ENCODE measurements at regions not wholly inside any gene's neighbourhood (a gene's known extent, or its start where the extent isn't known, plus 50 kb on each side); places are given as distances from the start of the nearest gene placed in this dataset.

- ChIA-PET CTCF (interaction anchor here (1.5 to 1.9 kb wide), 2 partner anchors 8 to 13 kb away, joined by 3 to 6 read pairs; no protein-coding TSS in a partner anchor), POLR2A (no interaction called here)
- Histone ChIP-seq H3K36me3 (ENCODE audit: control insufficient read depth in 2 of 2, extremely low read depth in 1 of 2, insufficient read depth in 2 of 2, low read length in 2 of 2) (no peaks in the 10 kb centered on the region), H3K9ac (replicated peaks; ENCODE audit: extremely low read depth, insufficient read depth, low read length) (no peak overlapping the region), H3K4me1 (ENCODE audit: control insufficient read depth, extremely low read depth, insufficient read depth, low read length) (no peaks in the 10 kb centered on the region), H4K20me1 (replicated peaks; ENCODE audit: control insufficient read depth, extremely low read depth, insufficient read depth, low read length) (no peaks in the 10 kb centered on the region), H3K79me2 (ENCODE audit: control insufficient read depth, insufficient read depth, low read length) (no peaks in the 10 kb centered on the region), H3K27ac (ENCODE audit: insufficient read depth, low read depth, low read length) (no peak overlapping the region), H3K4me3 (replicated peaks in 1 of 3; ENCODE audit: insufficient read depth in 1 of 3, low read depth in 1 of 3, low read length in 3 of 3) (no peak overlapping the region), H3K4me2 (ENCODE audit: insufficient read depth, low read length) (no peak overlapping the region), H3K27me3 (ENCODE audit: control insufficient read depth in 2 of 2, insufficient read depth in 2 of 2, low read length in 2 of 2) (peaks cover 0 to 6% of the 10 kb centered on the region in 2 experiments), H2AFZ (ENCODE audit: low read depth, low read length) (no peak overlapping the region), H3K9me1 (replicated peaks; ENCODE audit: control insufficient read depth, extremely low read depth, insufficient read depth, low read length) (no peaks in the 10 kb centered on the region), H3K9me3 (replicated peaks; ENCODE audit: control insufficient read depth, insufficient read depth, low read length) (no peaks in the 10 kb centered on the region)
- no TSS peak for BruUV-seq (replicated peaks)
- DNase-seq (ENCODE audit: low read depth, low spot score) (no peak), FAIRE-seq (no peak)
- TF ChIP-seq FOS (IDR thresholded peaks at IDR 0.05; ENCODE audit: borderline replicate concordance, insufficient read depth, low read length) (no peak), POLR2A (IDR thresholded peaks at IDR 0.05; ENCODE audit: low read depth, low read length) (no peak), EZH2 (IDR thresholded peaks at IDR 0.05; ENCODE audit: borderline replicate concordance, low read depth, low read length, severe bottlenecking) (no peak), MAX (IDR thresholded peaks at IDR 0.05; ENCODE audit: insufficient read depth, insufficient read length) (no peak), CTCF (IDR thresholded peaks at IDR 0.05; ENCODE audit: extremely low read depth in 1 of 2, insufficient read depth in 1 of 2, low read depth in 1 of 2, low read length in 2 of 2) (no peak), GATA2 (IDR thresholded peaks at IDR 0.05; ENCODE audit: insufficient read depth, insufficient read length, low read depth, low read length) (no peak), MYC (IDR thresholded peaks at IDR 0.05; ENCODE audit: low read depth, low read length) (no peak), JUN (IDR thresholded peaks at IDR 0.05; ENCODE audit: borderline replicate concordance, insufficient read depth, insufficient read length, low read depth) (no peak), POLR2AphosphoS5 (IDR thresholded peaks at IDR 0.05; ENCODE audit: insufficient read depth, low read depth, low read length) (no peak)
- intact Hi-C loops (cut with micrococcal nuclease) = no loop called here
- dilution Hi-C loops (cut with MboI; ENCODE audit: extremely low pct_ligation_motif_present, low sequenced_read_pairs) = no loop called here
These were observed 122.0 kb upstream of the SCAF11 start for GRCh38 chr12:46112364-46112763.

Measured in endothelial cell of umbilical vein (primary cell).